T-helper 2 cell treated with Interferon-gamma antibody and Interleukin-4, amounts not matched to agents 100 ng/mL and 5 ng/mL, for 36 hours (primary cell): ENCODE measurements at regions not wholly inside any gene's neighbourhood (a gene's known extent, or its start where the extent isn't known, plus 50 kb on each side); places are given as distances from the start of the nearest gene placed in this dataset.

ENCODE experiments used
- intact Hi-C: fragments of 100-400 bp; cut with micrococcal nuclease; formaldehyde crosslinking; loops from one replicate; pipeline ENCODE4 v1.15.1; 2023

DNA sequence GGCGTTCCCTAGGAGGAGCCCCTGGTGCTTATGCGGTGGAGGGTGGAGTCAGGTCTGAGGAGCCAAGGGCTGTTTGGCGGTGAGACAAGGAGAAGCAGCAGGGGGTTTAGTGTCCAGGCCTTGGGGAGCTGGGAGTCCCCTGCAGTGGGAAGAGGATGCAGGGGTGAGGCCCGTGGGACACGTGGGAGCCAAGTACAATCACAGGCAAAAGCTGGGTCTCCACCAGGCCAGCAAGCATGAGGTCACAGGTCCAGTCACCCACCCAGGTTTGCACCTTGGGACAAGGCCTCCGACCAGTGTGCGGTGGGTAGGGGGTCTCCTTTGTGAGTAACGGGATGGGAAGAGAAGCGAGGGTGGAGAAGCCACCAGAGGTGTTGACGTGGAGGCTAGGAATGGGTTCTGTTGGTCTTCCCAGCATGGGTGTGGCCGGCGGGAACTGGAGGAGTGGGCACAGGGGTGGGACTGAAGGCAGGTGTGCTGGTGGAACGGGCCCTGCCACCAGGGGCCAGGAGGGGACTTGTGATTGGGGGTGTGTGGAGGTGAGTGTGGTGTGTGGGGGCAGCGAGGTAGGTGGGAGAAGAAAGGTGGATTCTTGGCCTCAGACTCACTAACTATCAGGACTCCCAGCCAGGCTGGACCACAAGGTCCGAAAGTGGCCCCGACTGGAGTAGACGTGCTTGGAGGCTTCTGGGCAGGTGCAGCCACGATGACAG, 953.6 kb downstream of the TBC1D22A start:
- intact Hi-C loops, result no loop called here

DNA sequence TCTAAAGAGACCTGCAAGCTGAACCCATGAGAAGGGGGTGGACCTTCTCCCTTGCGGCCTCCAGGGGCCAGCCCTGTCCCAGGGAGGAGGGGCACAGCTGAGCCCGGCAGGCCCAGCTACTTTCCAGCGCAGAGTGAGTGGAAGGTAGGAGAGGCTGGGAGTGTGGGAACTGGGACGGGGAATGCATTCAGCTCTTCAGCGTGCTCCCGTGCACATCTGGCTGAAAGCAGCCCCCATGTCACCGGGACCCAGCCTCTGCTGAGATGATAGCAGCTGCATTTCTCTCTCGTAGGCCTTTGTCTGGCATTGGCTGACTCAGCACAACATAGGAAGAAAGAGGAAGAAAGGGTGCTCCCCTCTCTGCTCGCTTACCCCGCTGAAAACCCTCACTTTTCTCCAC, 951.5 kb downstream of the TBC1D22A start:
- intact Hi-C loops, result no loop called here

DNA sequence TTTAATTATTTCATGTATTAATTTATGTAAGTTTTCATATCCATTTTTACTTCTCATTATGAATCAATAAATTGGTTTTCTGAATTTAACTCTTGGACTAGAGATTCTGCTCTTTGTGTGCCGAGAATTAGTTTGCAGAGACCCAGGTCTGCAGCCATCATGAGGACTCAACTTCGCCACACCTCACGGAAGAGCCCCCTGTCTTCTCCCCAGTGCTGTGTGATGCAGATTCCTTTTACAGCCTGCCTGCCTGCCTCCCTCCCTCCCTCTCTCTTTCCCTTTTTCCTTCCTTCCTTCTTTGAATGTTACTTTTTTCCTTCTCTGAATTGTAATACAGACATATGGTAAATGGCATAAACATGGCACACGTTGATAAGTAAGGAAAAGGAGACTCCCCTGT, 947.7 kb downstream of the TBC1D22A start:
- intact Hi-C loops, result no loop called here

DNA sequence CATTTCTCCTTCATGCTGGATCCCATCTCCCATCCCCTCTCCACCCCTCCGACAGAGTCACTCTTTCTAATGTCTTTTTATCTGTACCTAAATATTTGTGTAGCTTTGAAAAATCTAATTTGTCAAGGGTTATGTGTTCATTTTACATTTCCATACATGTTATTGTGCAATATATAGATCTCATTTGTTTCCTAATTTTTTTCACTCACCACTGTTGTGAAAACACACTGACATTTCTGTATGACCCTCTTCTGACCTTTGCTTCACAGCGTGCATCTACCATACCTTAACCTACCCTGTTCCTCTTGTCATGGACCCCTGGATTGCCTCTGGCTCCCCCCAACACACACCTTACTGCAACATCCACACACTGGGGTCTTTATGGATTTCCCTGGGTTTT, 942.9 kb downstream of the TBC1D22A start:
- intact Hi-C loops, result no loop called here

DNA sequence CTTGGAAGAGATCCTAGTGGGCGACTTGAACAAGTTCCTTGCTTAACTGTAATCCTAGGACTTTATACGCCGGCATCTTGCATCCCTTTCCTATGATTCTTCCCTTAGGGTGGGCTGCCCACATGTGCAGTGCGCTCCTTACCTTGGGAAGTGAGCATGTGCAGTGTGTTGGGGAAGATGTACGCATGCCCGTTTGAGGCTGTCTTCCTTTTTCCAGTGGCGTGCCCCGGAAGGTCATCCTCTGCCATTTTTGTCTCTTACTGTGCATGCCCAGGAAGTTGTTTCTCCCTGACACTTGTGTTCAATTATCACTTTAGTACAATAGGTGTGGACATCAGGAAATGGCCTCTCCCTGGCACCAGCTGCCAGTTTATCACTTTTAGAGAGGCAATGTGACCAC, 936.5 kb downstream of the TBC1D22A start:
- intact Hi-C loops, result no loop called here

DNA sequence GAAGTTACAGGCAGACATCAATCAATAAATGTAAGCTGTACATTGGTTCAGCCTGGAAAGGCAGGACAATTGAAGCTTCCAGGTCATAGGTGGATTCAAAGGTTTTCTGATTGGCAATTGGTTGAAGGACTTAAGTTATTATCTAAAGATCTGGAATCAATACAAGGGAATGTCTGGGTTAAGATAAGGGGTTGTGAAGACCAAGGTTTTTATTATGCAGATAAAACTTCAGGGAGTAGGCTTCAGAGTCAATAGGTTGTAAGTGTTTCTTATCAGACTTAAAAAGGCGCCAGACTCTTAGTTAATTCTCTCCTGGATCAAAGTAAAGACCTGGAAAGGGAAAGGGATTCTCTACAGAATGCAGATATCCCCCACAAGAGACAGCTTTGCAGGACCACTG, 935.4 kb downstream of the TBC1D22A start:
- intact Hi-C loops, result no loop called here

DNA sequence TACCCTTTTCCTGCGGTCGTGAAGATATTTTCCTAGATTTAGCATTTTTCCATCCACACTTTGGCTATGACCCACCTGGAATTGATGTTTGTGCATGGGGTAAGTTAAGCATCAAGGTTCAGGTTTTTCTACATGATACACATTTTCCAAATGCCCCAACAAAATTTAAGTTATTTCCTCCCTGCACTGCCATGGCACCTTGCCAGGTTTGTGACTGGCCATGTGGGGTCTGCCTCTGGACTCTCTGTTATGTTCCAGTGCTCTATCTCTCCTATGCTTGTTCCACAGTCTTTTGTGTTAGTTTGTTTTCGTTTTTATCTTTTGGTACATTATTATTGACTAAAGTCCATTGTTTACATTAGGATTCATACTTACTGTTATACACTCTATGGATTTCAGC, 934.3 kb downstream of the TBC1D22A start:
- intact Hi-C loops, result no loop called here

DNA sequence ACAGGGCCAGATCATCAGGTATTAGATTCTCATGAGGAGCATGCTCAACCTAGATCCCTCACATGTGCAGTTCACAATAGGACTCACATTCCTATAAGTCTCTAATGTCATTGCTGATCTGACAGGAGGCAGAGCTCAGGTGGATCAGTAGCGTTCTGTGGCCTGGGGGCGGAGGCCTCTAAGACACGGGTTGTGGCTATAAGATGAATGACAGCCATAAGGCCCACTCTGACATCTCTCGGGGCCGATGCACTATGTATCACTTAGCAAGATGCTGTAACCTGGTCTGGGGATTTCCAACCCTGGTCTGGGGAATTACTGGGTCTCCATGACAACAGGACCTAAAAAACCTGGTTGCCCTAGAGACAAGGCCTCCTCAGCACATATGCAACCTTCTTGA, 932.7 kb downstream of the TBC1D22A start:
- intact Hi-C loops, result no loop called here

DNA sequence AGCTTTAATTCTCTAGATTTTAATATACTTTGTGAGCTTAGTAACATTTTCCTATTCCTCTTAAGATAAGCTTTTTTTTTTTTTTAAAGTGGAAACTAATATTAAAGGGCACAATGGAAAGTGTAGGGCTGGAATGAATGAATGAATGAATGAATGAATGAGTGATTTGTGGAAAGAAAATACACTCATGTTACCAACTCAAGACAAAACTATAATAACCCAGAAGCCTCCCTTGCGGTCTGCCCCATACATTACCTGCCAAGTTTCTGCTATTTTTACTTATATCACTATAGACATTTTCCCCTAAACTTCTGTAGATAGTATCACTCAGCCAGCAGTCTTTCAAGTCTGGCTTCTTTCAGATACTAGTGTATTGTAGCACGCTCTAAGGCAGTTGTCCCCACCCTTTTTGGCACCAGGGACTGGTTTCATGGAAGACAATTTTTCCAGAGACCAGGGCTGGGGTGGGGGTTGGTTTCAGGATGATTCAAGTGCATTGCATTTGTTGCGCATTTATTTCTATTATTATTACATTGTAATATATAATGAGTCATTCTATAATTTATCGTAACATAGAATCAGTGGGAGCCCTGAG, 932.2 kb downstream of the TBC1D22A start:
- intact Hi-C loops, result no loop called here

DNA sequence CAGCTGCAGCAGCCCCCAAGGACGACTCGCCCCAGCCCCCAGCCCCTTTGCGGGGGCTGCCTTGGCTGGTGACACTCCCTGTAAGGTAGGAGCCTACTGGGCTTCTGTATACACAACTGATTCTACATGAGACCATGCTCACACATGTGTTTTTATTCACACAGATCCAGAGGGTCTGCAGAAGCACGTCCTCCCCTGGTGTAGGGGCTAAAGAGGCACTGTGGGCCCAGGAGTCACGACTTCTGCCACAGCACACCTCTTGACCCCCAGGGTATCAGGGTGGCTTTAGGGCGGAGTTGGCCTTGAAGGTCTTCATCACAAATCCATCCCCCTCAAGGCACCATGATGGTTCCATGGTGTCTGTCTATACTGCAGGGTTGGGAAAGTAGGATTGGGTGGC, 931.2 kb downstream of the TBC1D22A start:
- intact Hi-C loops, result no loop called here

DNA sequence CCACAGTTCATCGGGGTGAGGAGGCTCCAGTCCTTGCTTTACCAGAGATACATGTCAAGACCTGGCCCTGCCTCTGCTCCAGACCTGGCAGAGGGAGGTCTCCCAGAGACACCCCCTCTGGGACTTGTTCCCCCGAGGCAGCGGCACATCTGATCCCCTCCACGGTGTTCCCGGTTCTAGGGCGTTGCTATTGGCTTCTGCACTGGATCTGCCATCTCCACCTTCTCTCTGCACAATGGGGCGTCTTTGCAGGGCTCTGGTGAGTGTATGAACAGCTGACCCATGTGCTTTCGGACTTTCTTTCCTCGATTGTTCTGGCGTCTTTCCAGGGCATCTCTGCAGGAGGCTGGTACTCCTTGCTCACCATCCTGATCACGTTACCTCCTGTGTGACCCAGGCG, 930.4 kb downstream of the TBC1D22A start:
- intact Hi-C loops, result no loop called here

DNA sequence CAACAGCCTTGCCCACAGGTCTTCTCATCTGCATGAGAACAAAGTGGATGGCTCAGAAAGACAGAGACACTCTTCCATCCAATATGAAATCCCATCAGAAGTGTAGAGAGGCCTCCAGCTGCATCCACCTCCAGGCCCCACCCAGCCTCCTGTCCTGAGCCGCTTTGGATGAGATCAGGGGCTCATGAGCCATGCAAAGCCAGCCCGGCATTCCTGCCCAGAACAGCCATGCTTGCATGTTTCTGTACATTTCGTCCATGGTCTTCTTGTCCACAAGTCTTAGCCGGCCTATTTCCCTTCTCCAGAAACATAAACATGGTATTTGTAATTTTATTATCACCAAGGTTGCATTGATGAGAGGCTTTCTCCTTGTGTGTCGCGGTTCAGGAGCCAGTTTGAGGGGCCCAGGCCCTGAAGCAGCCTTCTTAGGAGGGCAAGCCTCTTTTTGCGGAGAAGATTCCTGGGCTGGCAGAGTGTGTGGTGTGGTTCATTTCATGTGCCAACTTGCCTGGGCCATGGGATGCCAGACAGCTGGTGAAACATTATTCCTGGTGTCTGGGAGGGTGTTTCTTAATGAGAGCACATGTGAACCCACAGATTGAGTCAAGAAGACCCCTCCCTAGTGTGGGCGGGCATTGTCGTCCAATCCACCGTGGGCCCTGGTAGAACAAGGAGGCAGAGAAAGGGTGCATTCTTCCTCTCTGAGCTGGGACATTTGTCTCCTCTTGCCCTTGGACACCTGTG, 928.9 kb downstream of the TBC1D22A start:
- intact Hi-C loops, result no loop called here

DNA sequence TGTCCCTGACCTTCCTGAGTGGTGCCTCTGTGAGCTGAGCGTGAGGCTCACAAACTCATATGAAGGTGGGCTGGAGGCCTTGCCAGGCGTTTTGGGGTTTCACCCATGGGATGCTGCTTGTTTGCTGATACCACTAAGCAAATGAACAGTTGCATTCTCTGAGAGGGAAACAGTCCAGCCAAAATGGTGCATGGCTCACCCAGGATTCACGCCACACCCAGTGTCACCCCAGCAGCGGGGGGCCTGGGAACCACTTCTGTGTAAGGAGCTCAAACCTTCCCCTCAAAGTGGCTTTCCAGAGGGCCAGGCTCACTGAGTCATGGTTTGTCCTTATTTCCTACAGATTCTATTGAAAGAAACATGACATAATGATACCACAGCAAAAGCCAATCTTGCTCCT, 928.1 kb downstream of the TBC1D22A start:
- intact Hi-C loops, result no loop called here

DNA sequence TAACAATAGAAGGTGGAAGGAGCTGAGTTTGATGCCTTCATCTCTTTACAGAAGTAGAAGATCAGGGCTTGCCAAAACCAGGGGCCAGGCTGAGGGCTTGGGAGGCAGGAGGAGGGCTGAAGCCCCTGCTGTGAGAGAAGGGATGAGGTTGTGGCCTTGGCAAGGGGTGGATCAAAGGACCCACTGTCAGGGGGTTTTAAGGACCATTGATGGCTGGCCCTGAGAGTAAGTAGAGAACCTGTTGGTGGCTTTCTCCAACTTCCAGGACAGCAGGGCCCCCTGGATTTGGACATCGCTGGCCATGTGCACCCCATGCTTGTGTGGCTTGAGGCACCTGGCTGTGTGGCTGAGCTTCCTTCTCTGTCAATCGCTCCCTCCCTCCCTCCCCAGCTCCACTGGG, 927.7 kb downstream of the TBC1D22A start:
- intact Hi-C loops, result no loop called here

DNA sequence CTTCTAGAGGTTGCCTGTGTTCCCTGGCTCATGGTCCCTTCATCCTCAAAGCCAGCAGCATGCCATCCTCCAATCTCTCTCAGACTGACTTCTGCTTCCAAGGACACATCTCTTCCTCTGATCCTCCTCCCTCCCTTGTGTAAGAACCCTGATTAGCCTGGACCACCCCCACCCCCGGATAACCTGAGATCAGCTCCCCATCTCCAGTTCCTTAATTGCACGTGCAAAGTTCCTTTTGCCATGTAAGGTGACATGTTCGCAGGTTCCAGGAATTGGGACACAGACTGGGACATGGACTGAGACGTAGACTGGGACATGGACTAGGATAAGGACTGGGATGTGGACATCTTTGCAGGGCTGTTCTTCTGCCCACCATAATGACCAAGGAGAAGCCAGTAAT, 925.3 kb downstream of the TBC1D22A start:
- intact Hi-C loops, result no loop called here

DNA sequence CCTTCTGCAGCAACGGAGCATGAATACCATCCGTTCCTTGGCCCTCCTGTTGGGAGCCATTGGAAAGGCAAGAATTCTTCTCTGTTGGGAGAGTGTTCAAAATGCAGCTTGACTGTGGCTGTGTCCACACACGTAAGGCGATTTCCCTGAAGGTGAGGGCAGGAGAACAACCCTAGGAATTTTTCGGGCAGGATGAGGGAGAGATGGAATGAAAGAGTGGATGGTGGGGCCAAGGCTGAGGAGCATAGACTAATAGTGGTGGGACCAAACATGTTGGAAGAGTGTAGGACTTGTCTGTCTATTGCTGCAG, 924.9 kb downstream of the TBC1D22A start:
- intact Hi-C loops, result no loop called here

DNA sequence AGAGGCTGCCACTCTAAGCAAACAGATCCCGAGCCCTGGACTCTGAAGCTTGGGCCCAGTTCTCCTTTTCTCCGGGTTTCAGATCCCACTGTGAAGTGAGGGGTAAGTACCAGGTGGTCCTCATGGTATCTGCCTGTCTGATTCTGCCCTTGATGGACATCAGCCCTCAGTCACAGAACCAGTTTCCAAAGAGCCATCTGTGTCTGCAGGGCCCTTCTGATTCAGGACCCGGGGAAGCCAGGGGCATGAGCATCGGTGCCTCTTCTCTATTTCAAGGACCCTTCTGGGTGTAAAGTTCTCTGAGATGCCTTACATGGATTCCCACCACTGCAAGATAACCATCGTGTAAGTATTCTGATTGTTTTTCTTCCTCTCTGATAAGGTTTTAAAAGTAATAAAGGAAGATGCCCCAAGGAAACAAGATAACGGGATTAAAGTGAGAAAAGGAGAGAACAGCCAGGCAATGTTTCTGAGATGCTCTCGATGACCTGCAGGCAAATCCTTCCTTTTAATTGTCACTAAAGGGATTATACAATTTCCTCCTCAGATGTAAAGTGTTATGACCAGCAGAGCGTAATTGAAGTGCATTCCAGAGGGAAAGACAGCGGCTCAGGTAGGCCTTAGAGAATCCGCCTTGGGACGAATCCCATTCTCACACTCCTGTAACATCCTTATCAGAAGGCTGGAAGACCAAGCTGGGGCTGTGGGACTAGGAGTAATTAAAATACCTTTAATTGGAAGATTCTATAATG, 924.3 kb downstream of the TBC1D22A start:
- intact Hi-C loops, result no loop called here

DNA sequence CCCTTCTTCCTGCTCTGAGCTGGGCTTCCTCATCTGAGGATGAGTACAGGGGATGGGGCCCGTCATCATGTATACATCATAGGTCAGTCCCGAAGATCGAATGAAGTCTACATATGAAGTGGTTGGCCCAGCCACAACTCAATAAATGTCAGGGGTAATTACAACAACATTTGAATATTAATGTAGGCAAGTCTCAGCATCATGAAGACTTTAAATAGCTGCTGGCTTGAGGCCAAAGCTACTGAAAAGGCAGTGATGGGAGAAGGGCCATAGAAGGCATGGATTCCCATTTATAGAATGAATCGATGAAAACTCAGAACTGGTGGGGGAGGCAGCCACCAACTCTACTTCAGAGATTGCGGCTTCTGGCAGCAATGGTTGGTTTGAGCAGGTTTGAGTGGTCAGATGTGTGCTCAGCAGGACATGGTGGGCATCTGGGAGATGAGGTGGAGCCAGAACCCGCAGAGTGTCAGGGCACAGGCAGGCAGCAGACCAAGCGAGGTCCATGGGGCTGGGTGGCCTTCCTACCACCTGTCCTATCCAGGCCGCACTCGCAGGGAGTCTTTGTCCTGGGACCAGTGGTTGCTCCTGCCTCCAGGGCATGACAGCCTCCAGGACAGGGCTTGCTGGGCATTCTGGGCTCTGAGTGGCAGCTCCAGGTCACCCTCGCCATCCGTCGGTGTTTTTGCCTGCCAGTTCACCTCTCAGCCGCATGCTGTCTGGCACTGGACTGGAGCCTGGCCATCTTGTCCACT, 919.1 kb downstream of the TBC1D22A start:
- intact Hi-C loops, result no loop called here

DNA sequence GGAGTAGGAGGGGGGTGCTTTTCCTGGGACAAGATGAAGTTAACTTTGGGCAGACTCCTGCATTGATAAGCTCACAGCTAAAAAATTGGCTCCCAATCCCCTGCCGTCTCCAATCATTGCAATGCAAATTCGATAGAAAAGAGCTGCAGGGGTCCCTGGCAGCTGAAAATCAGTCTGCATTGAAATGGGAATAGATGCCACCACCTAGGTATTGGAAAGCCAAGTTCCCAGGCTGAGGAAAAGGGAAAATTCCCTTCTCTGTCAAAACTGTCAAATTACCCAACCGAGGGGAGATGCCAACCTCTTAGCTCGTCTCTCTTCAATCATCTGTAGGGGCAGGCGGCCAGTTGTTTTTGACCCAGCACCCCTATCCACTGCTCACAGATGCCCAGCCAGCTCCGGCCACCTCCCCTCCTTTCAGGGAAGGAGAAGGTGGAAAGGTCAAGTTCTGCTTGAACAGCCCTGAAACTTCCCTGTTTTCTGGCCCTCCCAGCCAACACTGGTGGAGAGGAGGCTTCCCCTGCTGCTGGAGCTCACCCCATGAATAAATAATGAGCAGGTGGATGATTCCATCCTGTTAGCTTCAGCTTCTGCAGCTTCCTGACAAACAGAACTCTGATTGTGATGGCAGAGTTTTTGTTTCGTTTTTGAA, 916.3 kb downstream of the TBC1D22A start:
- intact Hi-C loops, result no loop called here

DNA sequence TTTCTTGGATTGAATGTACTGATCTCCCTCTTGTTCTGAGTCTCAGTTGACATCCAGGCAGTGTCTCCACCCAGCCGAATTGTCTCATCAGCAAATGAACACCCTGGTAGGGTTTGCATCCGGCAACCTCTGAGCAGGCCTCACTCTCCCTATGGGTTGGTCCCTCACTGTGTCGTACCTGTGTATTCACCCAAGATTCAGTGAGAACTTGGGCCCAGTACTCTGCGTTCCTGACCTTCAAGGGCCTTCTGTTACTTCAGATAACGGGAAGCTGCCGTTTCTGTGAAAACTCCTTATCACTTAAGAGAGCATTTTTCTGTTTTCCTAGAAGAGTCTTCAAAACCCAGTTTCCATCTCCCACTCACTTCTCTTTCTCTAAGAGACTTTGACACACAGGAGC, 915.6 kb downstream of the TBC1D22A start:
- intact Hi-C loops, result no loop called here

DNA sequence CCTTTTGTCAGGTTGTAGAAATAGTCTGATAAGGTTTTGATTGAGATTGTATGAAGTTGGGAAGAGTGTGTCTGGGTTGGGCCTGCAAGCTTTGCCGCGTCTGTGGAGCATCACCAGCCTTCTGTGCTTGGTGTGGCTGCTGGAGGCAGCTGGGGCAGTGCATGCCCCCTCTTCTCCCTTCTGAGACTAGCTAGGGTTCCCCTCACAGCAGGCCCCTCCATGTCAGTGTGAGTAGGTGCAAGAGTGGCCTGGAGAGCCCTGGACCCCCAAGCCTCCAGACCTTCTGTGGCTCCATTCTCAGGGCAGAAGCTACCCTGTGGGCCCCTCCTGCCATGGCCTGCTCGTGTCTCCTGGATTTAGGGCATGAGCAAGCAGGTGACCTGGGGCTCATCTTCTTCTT, 914.2 kb downstream of the TBC1D22A start:
- intact Hi-C loops, result no loop called here
